ENCODE measurements at regions not wholly inside any gene's neighbourhood (a gene's known extent, or its start where the extent isn't known, plus 50 kb on each side); places are given as distances from the start of the nearest gene placed in this dataset.

GRCh38 chr3:167188592-167188991 is 191.5 kb downstream of the ZBBX start:
- TF ChIP-seq CTCF (IDR thresholded peaks at IDR 0.05), result no peak

- no peak for TF ChIP-seq CTCF (IDR thresholded peaks at IDR 0.05)
Observed at GRCh38 chr3:167187221-167187620, 192.9 kb downstream of the ZBBX start.

- no peak for TF ChIP-seq CTCF (IDR thresholded peaks at IDR 0.05)
Observed at GRCh38 chr3:167184511-167184910, 195.6 kb downstream of the ZBBX start.

GRCh38 chr3:167172377-167172776 is 207.7 kb downstream of the ZBBX start:
- no peak for TF ChIP-seq CTCF (IDR thresholded peaks at IDR 0.05)

- no peak for TF ChIP-seq CTCF (IDR thresholded peaks at IDR 0.05)
Observed at GRCh38 chr3:167167491-167167890, 212.6 kb downstream of the ZBBX start.

GRCh38 chr3:167166594-167167253 is 213.4 kb downstream of the ZBBX start:
- no peak for TF ChIP-seq CTCF (IDR thresholded peaks at IDR 0.05)

- TF ChIP-seq CTCF (IDR thresholded peaks at IDR 0.05), result no peak
Observed at GRCh38 chr3:167166012-167166411, 214.1 kb downstream of the ZBBX start.

GRCh38 chr3:167163580-167163979 is 216.5 kb downstream of the ZBBX start:
- no peak for TF ChIP-seq CTCF (IDR thresholded peaks at IDR 0.05)

All from LNCAP (cell line).